GM18868 (cell line): ENCODE measurements at regions not wholly inside any gene's neighbourhood (a gene's known extent, or its start where the extent isn't known, plus 50 kb on each side); places are given as distances from the start of the nearest gene placed in this dataset.
A peak's percentile ranks its signal among the peaks of the same experiment; 100 is the strongest.

Experiments
- ATAC-seq: cut with Tn5 transposase; IDR thresholded peaks from one replicate; pipeline ENCODE4 v1.9.1; 2021; ENCODE audit warnings: mild to moderate bottlenecking, moderate library complexity; ENCODE audit not compliant: unreplicated experiment

DNA sequence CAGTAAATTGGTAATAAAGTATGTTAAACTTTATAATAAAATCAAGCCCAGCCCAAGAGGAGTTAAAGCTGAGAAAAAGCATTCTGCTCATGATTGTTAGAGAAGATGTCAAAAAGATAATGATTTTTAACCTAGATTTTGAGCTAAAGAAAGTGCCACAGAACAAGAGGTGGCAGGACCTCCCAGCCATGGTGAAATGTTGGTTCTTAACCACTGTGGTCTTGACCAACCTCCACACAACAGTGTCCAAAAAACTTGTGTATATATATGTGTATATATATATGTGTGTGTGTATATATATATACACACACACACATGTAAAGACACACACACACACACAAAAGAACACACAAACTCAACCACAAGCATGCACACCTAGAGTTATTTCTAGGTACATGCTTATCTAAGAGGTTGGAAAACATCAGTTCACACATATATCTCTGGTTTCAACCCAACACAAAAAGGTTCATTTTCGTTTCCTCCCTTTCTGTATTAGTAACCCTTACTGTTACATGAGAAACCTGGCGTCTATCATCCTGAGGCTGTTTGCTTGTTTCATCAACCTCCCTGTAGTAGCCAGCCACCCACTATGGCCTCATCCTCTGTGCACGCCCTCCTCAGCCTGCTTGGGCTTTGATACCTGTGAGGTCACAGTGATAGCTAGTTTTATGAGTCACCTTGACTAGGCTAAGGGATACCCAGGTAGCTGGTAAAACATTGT, 631.8 kb upstream of the ID2 start:
- ATAC-seq: peak; percentile 95

- ATAC-seq: no peak
These were observed 628.6 kb upstream of the ID2 start for GRCh38 chr2:8053216-8053615.

DNA sequence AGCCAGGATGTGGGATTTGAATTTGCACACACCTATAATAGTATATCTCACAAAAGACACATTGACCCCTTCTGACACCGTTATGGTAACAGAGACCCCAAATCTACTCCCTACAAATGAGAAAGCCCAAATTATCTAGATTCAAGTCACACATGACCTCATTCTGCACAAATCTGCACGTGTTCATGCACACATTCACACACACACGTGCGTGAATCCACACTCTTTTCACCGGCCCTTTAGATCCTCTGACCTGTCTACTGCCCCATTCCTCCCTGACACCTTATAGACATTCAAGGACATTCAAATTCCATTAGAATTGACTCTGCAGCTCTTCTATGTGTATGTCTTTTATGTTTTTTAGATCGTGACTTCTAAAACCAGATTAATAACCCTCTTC, 627.8 kb upstream of the ID2 start:
- ATAC-seq: no peak

DNA sequence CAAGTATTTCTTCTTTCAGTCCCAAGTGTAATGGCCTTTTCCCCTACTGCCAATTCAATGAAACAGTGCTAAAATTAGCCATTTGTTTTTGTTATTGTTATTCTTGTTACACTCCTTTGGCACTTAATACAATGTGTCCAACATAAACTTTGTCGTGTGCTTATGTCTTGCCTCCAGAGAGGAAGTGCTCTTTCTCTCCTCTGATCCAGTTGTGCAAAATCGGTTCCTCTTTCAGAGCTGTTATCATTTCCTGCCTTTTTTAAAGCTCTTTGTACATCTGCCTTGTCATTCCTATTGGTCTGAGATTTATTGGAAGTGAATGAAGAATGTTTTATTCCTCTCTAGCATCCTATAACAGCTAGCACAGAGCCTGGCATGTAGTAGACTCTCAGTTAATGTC, 623.2 kb upstream of the ID2 start:
- ATAC-seq: no peak

DNA sequence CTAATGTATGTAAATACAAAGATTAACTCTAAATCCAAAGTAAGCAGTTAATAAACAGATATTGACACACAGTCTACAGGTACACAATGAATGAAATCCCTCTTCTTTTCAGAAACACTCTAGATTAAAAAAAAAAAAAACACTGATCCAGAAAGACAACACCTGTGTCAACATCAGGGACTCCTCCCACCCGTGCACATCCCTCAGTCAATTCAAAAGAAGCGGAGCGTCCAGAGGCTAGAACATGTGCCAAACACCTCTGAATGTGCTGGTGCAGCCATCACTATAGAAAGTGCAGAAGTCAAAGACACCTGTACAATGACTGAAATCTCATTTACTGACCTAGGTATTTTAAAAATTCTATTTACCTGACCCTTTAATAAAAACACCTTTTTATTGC, 622.6 kb upstream of the ID2 start:
- ATAC-seq: no peak

DNA sequence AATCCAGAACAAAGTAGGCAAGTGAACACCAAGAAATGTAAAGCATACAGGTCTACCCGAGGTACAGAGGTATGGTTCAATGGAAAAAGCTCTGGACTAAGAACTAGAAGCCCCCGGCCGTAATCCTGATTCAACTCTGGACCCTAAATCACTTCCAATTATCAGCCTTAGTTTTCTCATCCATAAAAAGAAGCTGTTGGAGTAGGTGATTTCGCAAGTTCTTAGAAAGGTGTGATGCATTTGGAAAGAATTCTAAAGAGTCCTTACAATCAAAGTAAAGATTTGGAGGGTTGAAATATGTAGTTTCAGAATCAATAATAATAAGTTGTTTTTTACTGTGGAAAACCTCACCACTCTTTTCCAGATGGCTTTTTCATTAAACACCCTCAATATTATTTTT, 622.1 kb upstream of the ID2 start:
- ATAC-seq: no peak

DNA sequence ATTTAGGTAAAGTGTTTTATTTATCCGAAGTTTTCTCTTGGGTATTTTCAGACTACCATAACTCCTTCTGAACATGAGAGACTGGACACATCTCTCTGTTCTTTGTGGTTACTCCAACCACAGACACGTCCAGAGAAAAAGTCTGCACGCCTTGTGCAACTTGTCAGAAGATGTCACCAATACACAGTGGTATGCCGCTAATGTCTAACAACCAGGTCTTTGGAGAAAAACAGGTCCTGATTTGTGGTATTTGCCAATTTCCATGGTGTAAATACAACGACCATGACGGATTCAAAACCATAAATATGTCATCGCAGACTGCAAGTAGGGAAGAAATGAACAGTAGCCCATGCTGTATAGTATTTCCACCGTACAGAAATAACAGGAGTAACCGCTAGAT, 620.6 kb upstream of the ID2 start:
- ATAC-seq: no peak

- ATAC-seq: no peak
These were observed 617.3 kb upstream of the ID2 start for GRCh38 chr2:8064603-8065002.

GRCh38 chr2:8065191-8065590, 616.7 kb upstream of the ID2 start:
- no peak for ATAC-seq

DNA sequence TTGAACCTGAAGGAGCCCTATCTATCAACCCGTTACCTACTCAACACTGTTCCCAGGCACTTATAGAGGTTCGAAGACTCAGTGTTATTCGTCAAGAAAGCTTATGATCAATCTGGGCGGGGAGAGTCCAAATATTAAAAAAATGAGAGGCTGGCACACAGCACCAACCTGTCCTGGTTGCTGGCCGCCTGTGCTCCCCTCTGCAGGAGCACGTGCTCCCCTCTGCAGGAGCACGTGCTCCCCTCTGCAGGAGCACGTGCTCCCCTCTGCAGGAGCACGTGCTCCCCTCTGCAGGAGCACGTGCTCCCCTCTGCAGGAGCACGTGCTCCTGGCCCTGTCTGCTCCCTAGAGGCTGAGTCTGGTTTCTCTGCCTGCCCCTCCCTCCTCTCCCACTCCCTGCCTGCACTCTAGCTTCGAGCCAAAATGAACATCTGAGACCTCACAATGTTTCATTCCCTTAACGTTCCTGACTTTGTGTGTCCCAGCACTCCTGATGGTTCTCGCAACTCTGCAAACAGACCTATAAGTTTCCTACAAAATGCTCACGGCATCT, 614.0 kb upstream of the ID2 start:
- no peak for ATAC-seq

DNA sequence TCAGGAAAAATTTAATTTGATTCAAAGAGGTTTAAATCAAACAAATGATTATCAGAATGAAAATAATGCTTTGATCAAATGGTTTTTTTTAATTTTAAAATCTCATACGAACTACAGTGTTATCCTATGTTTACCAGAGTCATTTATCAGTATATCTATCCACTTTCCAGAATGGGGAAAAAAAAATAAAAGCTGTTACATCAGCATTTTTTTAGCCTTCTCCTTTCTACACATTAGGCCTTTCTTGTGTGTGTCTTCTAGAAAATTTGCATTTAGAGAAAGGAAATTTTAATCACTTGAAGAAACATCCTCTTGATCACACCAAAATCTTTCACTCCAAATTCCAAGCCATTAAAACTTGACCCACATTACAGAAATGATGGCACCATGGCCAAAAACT, 608.9 kb upstream of the ID2 start:
- no peak for ATAC-seq

GRCh38 chr2:8073916-8074315, 607.9 kb upstream of the ID2 start:
- no peak for ATAC-seq

- ATAC-seq: no peak
These were observed 605.2 kb upstream of the ID2 start for GRCh38 chr2:8076448-8077342.

DNA sequence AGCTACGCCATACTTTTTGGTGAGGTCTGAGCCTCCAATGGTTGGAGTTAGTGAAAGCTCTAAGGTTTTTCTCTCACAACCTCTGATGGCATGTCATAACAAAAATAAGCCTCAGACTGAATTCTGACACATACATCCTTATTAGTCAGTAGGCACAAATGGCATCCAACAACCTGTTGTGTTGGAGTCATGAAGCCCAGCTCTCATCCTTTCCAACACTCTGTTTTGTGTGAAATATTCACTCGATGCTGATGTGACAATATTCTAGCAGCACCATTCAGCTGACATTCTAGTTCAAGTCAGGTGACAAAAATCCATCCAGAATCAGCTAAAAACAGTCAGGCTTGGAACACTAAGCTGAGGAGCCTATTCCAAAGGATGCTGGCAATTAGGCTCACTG, 603.2 kb upstream of the ID2 start:
- ATAC-seq: no peak

GRCh38 chr2:8080063-8080462, 601.8 kb upstream of the ID2 start:
- ATAC-seq: no peak

GRCh38 chr2:8081130-8081529, 600.7 kb upstream of the ID2 start:
- ATAC-seq: no peak

GRCh38 chr2:8082840-8083239, 599.0 kb upstream of the ID2 start:
- no peak for ATAC-seq

DNA sequence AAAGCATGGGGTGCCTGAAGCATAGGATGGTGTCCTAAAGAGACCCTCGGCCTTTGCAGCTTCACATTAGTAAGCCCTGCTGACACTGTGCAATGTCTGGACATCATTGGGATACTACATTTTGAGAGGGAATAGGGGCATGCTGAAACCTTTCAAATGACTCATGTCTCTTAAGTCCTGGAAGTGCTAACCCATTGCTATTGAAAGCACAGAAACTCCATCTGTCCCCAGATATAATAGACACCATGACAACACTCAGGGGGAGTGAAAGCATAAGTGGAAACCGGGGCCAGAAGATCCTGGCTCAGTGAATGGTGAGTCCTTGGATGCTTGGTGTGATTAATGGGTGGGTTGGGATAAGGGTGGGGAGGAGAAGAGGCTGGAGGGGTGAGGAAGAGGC, 595.5 kb upstream of the ID2 start:
- ATAC-seq: no peak

GRCh38 chr2:8086796-8087479, 594.9 kb upstream of the ID2 start:
- ATAC-seq: no peak

- no peak for ATAC-seq
These were observed 594.4 kb upstream of the ID2 start for GRCh38 chr2:8087480-8087840.

- ATAC-seq: no peak
These were observed 593.0 kb upstream of the ID2 start for GRCh38 chr2:8088810-8089209.

- ATAC-seq: no peak
These were observed 592.3 kb upstream of the ID2 start for GRCh38 chr2:8089596-8089995.
